Hepatic stellate cell (primary cell): ENCODE measurements at regions not wholly inside any gene's neighbourhood (a gene's known extent, or its start where the extent isn't known, plus 50 kb on each side); places are given as distances from the start of the nearest gene placed in this dataset.

Experiments
- DNase-seq: peaks from one replicate; pipeline ENCODE4 v3.0.0; 2011; ENCODE audit warnings: low spot score

DNA sequence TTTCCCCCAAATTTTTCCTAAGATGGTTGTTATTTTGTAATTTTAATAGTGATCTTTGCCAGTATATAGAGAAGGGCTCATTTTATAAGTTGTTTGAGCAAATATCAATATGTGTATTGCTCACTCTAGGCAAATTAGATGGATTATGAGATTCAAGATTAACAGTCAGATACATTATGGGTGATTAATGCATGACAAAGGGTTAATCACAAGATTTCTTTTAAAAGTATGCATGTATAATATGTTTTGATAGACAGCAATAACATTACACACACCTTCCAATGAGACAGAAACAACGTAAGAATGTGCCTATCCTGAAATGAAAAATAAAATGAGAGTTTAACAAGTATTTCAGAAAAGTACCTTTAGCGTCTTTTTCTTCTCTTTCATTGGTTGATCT lies 547.6 kb upstream of the AGTR1 start:
- no peak for DNase-seq

DNA sequence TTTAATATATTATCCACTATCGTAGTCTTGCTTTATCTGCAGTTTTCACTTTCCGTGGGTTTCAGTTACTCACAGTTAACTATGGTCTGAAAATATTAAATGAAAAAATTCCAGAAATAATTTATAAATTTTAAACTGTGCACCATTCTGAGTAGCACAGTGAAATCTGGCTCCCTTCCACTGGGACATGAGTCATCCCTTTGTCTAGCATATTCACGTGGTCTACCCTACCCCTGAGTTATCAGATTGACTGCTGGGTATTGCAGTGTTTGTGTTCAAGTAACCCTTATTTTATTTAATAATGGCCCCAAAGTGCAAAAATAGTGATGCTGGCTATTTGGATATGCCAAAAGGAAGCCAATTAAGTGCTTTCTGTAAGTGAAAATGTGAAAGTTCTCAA lies 539.5 kb upstream of the AGTR1 start:
- peak; percentile 7 for DNase-seq

DNA sequence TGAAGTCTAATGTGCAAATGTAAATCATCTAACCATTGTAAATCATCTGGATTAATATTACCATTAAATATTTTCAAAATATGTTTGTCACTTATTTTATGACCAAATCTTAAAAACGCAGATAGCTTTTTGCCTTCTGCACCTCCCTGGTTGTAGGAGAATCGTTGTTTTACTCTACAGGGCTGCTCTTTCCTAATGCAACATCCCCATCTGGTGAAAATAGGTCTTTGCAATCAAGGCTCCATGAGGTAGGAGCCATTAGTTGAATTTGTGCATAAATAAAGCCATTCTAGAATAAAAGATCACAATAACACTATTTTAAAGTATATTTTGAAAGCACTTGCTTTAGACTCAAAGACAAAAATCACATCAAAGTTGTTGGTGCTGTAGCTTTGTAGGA lies 535.6 kb upstream of the AGTR1 start:
- no peak for DNase-seq

DNA sequence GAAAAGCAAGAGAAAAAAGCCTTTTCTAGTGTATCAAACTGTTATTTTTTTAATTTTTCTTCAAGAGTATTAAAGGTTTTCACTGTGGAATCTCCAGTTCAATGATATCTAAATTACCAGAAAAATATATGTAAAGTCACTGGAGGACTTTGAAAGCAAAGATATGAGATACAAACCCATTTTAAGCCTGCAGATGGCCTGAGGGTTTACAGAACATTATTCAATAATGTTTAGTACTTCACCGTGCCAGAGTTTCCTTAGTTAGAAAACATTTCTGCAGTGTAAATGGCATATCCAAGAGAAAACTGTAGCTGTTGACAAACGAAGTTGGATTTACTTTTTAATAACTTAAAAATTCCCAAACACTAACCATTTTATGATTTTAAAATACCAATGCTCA lies 529.4 kb upstream of the AGTR1 start:
- no peak for DNase-seq

DNA sequence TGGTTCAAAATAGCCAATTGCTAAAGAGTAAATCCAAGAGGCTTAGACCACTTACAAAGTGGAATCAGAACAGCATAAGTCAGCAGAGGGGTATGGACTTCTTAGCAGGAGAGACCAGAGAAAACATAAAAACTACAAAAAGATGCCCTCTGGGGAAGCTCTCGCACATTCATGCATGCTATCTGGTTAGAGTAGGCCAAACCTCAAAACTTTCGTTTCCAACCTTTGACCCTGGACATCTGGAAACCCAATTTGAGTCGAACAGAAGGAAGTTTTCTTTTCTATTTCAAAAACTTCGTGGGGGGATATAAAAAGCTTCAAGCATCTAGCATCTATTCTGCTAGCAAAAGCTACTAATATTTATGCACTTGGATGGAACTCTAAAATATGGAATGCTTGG lies 523.9 kb upstream of the AGTR1 start:
- no peak for DNase-seq

DNA sequence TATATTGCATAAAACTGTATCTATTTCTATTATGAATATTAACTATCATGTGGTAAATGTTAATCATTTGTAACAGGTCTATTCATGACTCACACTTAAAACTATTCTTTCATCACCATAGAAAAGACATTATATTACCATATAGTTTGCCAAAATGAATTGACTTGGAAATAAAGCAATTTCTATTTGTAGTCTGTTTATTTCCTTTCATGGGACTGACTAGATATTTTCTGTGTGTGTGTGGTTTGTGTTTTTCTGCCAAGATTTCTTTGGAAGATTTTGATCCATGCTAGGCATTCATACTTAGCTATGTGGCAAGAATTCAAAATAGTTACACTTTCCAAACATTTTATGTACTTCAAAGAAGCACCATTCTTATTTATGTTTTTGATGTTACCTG lies 522.5 kb upstream of the AGTR1 start:
- no peak for DNase-seq

DNA sequence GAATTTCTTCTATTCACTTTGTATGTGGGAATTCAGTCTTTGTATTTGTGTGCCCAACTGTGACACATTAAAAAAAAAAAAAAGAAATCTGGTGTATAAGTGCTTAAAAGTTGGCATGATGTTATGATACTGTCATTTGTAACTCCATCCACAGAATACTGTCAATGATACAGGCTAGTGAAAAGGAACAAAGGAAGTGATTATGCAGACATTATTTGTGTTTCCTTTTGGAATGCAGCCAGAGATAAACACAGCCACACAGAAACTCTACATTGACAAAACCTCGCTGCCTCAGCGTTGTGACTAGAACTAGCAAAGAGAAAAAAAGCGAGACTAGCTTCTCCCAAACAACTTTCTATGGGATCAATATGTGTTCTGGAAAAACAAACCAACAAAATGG lies 519.2 kb upstream of the AGTR1 start:
- DNase-seq, result no peak

DNA sequence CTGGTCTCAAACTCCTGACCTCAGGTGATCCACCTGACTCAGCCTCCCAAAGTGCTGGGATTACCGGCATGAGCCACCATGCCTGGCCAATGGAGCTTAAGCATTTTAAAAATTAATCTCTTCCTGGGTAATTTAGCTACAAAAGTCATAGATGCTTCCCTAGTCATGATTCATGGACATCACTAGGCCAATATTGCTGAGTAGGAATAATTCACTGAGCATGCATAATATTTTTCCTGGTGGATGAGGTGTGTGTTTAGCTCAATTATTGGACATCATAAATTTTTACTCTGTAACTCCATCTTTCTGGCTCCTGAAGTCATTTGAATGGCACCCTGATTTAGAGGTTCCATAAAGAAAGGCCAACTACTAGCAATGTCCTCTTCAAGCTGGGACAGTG lies 512.9 kb upstream of the AGTR1 start:
- no peak for DNase-seq

DNA sequence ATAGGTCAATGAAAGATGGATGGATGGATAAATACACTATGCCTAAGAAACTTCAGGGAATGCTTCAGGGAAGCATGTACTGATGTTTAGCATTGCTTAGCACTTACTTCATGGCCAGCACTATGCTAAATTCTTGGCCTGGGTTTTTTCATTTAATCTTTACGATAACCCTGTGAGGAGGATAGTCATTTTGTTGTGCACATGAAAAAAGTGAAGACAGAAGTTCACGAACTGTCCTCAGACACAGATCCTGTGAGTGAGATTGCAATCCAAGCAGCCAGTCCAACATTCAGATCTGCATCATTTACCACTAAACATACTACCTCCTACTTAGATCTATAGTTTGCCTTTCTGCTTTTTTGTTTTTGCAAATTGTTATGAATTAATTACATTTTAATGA lies 510.8 kb upstream of the AGTR1 start:
- DNase-seq, result no peak

DNA sequence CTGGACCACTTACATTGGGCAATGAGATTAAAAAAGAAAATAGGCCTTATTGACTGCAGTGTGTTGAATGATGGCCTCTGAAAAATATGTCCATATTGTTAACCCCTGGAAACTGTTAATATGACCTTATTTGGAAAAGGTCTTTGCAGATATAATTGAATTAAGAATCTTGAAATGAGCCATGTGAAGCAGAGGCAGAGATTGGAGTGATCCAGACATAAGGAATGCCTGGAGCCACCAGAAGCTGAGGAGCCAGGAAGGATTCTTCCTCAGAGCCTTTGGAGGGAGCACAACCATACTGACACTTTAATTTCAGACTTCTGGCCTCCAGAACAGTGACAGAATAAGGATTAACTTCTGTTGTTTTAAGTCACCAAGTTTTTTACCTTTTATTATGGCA lies 510.4 kb upstream of the AGTR1 start:
- DNase-seq, result no peak

DNA sequence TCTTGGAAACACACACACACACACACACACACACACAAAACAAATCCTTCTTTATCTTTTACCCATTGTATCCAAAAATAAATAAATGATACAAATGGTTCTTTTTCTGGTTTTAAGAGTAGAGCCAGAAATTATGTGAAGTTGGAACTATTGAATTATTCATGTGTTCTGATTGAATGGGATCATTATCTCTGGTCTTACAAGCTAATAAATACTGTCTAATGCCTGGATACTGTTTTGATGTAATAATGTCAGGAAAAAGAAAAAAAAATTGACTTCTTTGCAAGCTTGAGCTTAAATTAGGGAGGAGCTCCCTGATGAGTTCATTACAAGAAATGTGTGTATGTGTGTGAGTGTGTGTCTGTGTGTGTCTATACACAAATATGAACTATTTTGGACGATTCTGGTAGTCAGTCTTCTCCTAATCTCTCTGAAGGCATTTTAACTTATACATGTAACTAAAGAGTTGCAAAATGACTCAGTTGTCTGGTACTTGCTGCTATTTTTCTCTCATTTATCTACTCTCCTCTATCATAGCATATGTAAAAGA lies 507.2 kb upstream of the AGTR1 start:
- no peak for DNase-seq

DNA sequence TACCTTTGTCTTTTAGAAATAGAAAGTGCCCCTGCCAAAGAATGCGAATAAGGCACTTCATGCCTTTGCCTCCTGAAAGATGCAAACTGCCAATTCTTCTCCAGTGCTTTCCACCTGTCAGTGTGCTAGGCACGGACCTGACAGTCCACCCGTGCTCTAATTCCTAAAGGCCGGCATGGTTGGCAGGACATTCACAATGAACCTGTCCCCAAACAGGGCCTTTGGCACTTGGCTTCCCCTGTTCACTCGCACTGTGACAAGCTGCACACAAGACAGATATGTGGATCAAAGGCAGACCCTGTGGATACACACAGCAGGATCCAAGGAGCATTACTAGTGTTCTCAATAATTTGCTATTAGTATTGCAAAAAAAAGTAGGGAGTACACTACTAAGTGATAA lies 505.7 kb upstream of the AGTR1 start:
- DNase-seq, result no peak

DNA sequence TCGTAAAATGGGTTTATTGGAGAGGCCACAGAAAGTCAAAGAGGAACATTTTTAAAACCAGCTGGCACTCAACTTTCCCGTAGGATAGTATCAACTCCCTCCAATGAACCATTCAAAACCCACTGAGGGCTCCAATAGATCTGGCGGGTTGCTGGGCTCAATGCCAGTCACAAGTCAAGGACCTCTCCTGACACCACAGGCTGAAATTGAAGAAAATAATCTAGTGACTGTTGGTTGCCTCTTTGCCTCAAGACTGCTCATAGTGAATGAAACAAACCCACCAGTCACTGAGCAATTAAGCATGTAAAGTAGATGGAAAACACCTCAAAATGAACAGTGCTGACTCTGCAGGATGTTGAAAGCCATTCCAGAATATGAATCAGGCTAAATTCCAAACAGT lies 500.6 kb upstream of the AGTR1 start:
- DNase-seq, result no peak

DNA sequence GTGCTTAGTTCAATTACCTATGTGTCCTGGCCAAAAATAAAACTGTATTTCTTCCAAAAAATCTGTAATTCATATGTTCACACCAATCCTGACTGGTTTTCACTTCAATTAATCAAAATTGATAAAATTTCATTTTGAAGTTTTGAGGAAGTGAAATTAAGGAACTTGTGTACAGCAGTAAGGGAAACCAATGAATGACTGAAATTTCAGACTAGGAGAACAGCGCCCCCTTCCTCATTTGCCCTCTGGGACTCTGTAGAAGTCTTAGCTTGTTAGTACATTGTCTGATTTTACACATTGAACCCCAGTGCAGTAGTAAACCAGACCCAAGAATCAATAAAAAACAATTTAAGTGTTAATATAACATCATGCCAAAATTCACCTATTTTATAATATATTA lies 495.3 kb upstream of the AGTR1 start:
- no peak for DNase-seq

DNA sequence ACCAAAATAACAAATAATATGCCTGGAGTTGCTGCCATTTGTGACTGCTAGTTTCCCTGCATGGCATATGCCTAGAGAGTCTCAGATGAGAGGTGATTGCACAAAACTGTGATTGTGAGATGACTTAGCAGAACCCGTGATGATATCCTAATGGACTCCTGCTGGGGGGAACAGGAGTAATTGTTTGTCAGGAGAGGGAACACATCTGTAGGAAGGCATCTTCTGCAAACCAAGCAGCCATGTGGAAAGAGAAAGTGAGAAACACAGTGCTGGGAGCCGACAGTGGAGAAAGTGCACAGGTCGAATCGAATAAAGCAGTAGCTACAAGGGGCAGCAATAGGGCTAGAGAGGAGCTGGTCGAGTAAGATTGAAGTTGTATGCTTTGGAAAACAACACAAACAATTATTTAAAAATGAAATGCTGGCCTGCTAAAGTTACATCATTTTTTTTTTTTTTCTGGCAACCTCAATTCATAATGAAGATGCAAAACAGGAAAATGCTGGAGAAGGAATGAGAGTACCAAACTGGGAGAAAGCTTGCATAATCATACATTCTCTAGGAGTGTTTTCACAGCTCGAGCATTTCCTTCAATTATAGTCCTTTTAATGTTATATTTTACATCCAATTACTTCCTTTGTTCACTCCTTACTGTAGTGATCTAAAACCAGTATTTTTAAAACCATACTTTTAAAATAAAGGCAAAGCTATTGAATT lies 494.2 kb upstream of the AGTR1 start:
- no peak for DNase-seq

DNA sequence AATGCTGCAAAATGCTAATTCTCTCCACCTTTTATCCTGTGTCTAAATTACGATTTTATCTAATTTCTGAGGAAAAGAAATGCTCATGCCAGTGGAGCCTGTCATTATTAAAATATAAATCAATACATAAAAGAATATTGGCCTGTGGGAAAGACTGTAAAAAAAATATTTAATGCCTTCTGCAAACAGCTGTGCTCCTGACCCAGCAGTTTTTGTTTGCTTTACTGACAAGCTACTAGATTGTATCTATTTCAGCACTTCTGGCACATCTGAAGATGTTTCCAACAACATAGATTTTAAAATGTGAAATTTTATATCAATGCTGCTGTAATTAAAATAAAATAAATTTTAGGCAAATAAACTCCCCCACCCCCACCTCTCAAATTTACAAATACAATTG lies 493.6 kb upstream of the AGTR1 start:
- no peak for DNase-seq

DNA sequence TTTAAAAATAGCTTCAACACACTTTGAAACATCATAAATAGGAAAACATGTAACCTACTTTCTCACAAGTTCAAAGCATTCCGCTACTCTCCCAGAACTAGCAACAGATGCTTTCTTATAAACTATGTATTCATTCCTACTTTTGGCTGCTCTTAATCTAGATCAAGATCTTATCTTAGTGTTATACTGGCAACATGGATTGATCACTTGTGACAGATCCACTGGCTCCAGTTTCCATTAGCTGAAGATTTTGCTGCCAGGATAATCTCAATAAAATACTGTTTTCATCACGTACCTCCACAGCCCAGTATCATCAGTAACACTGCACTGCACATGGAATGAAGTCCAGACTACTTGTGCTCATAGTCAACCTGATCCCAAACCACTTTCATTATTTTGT lies 491.7 kb upstream of the AGTR1 start:
- DNase-seq, result no peak

DNA sequence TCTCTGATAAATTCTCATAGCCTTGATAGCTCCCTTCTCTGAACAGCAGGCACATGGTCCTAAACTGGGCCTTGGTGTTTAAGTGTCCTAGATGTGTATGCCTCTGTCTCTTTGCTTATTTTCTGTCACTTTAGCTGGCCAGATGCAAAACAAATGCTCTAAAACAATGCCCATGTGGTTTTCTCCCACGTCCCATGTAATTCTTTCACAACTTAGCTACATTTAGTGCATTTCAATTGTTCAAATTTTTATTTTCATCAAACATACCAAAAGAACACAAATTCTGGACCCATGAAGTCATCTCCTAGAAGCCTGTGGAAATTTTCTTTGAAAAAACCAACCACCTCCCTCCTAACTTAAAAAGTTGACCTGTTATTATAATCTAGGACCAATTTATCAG lies 491.3 kb upstream of the AGTR1 start:
- no peak for DNase-seq

DNA sequence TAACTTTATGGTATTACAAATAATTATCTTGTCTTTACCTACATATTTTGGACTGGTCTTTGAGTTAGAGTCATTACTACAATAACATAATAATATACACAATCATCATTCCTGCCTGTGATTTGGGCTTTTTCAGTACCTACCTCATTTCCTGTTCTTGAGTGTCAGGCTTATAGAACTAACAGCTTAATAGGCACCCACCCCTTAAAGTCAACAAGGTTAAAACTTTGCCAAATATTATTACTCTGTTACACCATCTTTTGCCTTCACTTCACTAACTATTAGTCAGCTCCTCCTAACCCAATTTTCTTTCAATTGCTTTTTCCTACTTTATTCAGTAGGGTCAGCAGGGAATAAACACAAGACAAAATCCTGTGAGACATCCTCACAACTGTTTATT lies 488.7 kb upstream of the AGTR1 start:
- no peak for DNase-seq

DNA sequence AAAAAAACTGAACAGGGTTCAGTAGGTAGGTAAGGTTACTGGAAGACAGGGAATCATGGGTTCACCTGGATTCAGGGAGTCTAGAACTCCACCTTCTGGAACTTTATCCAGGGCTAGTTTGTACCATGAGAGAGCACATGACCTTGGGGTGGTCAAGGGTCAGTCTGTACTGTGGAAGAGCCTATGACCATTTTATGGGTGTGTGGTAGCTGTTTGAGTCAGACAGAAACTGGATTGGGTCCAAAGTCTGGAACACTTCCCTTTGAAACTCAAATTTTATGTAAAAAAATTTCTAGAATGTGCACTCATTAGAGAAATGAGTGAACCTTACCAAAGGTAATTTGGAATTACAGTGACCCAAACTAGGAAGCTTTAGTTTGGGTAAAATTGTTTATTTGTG lies 486.0 kb upstream of the AGTR1 start:
- DNase-seq, result no peak

DNA sequence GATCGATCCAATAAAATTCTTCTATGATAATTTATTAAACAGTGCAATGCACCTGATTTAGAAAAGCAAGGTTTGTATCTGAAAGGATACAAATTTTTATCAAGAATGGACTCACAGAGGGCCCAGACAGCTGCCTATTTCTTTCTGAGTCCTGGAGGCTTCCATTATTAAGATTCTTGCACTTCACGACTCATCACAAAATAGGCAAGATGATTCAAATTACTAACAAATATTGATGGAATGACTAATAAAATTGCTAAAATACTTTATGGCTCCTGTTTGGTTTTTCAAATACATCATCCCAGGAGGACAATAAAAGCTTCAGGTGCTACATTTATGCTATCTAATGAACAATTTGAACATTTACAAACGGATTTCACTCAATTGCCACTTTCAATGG lies 483.0 kb upstream of the AGTR1 start:
- DNase-seq, result no peak

DNA sequence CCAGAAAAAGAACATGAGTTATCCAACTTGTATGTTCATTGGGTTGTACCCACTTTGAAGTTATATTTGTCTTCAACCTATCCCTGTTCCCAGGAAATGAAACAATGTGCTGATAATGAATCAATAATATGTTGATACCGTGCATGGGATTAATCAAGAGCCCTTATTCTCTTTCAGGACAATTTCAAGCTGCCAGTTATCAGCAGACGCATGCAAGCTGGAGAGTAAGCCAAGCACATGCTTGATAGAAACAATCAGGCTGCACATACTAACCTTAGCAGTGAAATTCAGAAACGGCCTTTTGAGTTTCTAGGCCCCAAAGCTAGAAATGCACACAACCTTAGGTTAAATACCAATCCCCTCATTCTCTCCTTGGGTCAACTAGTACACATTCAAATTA lies 480.4 kb upstream of the AGTR1 start:
- DNase-seq, result no peak

DNA sequence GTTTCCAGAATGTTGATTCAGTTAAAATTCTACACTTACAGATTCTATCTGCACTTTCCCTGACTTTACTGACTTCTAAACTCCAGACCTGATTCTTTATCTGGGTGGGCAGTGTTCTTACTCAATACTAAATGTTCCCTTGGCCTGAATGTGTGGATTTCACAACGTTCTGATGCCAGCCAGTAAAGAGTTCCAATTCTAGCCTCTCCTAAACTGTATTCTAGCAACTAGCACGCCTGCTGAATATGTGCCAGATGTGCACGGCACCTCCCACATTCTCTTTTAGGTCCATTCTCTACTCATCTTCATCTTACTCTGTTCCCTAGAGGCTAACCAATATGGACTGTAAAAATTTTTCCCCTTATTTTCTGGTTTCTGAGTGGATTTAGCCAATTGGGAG lies 479.5 kb upstream of the AGTR1 start:
- no peak for DNase-seq

DNA sequence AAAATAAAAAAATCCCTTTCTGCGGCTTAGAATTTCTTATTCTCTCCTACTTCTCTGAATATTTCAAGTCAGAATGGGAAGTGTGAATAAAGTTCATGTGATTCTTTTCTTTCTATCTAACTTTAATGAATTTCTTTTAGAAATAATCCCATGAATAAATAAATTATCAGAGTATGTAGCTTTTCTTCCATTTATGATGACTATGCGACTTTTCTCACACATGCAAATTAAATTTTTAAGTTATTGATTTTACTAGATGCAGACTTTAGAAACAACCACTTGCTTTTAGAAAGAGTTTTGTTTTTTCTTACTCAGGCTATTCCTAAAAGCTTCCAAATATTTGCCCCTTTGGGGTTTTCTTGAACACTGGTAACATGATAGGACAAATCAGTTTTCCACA lies 477.7 kb upstream of the AGTR1 start:
- DNase-seq, result no peak

DNA sequence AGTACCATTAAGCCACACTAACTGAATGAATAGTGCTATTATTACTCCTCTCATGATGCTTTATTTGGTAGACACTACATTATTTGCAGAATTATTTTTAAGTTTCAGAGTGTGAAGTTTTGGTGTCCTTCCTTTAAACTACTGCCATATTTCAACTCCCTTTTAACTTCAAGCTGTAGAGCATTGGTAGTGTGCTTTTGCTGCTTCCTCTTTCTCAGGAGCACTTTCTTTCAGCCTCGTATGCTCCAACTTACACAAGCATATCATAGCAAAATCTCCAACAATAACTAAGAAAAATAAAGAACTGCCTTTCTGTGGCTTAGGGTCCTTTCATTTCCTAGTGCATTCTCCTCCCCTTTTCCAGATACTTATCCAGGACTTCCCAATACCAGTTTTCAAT lies 476.4 kb upstream of the AGTR1 start:
- DNase-seq, result no peak
